HepG2 (cell line): ENCODE measurements at regions not wholly inside any gene's neighbourhood (a gene's known extent, or its start where the extent isn't known, plus 50 kb on each side); places are given as distances from the start of the nearest gene placed in this dataset.

ENCODE experiments used
- ATF6 ChIP-seq: sonication (generic); formaldehyde crosslinking; conservative IDR thresholded peaks from 2 replicates; pipeline ENCODE4 v1.4.0; 2020; ENCODE audit warnings: missing genetic modification reagents
- NR2C2 ChIP-seq: sonication (generic); formaldehyde crosslinking; IDR thresholded peaks from 2 replicates; pipeline ENCODE4 v1.4.0; 2020; ENCODE audit warnings: missing genetic modification reagents, mild to moderate bottlenecking, moderate library complexity, borderline replicate concordance
- POLR2A ChIP-seq, 2 experiments: IDR thresholded peaks; 2 replicates each; pipeline ENCODE4 v1.6.1; 2011; ENCODE audit warnings: low read depth in 2 of 2, low read length in 2 of 2, mild to moderate bottlenecking in 1 of 2, moderate library complexity in 1 of 2; ENCODE audit not compliant: insufficient read depth in 1 of 2
- POLR2AphosphoS5 ChIP-seq: IDR thresholded peaks from 2 replicates; pipeline ENCODE4 v1.6.1; 2012; ENCODE audit warnings: low read depth, low read length
- U2AF1 ChIP-seq: fragments of 200-400 bp; formaldehyde crosslinking; optimal IDR thresholded peaks from 2 replicates; pipeline ENCODE3; 2017; ENCODE audit warnings: mild to moderate bottlenecking, low read depth, low read length
- ZNF101 ChIP-seq: sonication (generic); formaldehyde crosslinking; IDR thresholded peaks from 2 replicates; pipeline ENCODE4 v1.4.0; 2020; ENCODE audit warnings: mild to moderate bottlenecking, low read depth, missing genetic modification reagents, borderline replicate concordance
- ZNF576 ChIP-seq: sonication (generic); formaldehyde crosslinking; IDR thresholded peaks from 2 replicates; pipeline ENCODE4 v1.4.0; 2020; ENCODE audit warnings: mild to moderate bottlenecking, missing genetic modification reagents

- no peak for TF ChIP-seq POLR2A (IDR thresholded peaks at IDR 0.05; ENCODE audit: insufficient read depth in 1 of 2, low read depth in 2 of 2, low read length in 2 of 2)
- no peak for TF ChIP-seq U2AF1
- no peak for TF ChIP-seq ZNF101 (CRISPR knock-in tag)
- TF ChIP-seq ATF6 = no peak
- no peak for TF ChIP-seq NR2C2
- no peak for TF ChIP-seq POLR2AphosphoS5
- TF ChIP-seq ZNF576 (CRISPR knock-in tag) = no peak
Observed at GRCh38 chr2:168320267-168320666, 72.9 kb upstream of the STK39 start.
